GM21825 (cell line): ENCODE measurements at regions not wholly inside any gene's neighbourhood (a gene's known extent, or its start where the extent isn't known, plus 50 kb on each side); places are given as distances from the start of the nearest gene placed in this dataset.
"Not testable (repeated sequence)": the region's sequence is repeated elsewhere in the genome, so short reads cannot be mapped to it uniquely, and the experiment has no call there.

Source experiments
- ATAC-seq: cut with Tn5 transposase; IDR thresholded peaks from one replicate; pipeline ENCODE4 v1.9.1; 2021; ENCODE audit warnings: mild to moderate bottlenecking, moderate library complexity; ENCODE audit not compliant: unreplicated experiment

DNA sequence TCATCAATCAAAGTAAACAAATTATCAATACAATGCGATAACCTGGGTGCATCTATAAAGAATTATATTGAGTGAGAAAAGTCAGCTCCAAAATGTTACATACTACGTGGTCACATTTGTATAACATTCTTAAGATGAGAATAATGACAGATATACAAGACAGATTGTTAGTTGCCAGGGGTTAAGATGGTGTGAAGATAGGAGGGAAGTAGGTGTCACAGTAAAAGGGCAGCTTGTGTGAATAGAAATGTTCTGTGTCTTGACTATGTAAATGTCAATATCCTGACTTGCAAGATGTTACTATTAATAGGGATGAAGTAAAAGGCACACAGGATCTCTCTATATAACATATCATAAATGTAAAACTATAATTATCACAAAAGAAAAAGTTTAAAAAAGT, 611.2 kb upstream of the SPRY2 start:
- no peak for ATAC-seq

- ATAC-seq, result no peak
Observed at GRCh38 chr13:80946008-80946802, 605.3 kb upstream of the SPRY2 start.

DNA sequence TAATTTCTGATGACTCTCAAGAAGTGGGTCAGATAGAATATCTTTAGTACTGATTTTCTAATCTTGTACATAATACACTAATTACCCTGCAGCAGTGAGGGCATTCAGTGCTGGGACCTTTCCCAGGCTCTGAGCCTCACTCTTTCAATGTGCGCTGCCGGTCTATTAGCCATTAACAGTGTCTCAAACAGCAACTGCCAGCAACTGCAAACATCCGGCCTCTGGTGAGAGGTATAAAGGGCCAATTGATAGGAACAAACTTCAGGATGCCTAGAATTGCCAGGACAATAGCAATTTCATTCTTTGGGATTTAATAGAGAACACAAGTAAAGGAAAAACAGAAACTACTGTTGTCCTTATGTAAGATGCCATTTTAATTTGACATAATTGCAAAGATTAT, 604.4 kb upstream of the SPRY2 start:
- no peak for ATAC-seq

GRCh38 chr13:80939581-80939980, 598.7 kb upstream of the SPRY2 start:
- ATAC-seq, result no peak

- no peak for ATAC-seq
Observed at GRCh38 chr13:80931766-80932165, 590.8 kb upstream of the SPRY2 start.

- ATAC-seq, result no peak
Observed at GRCh38 chr13:80931118-80931517, 590.2 kb upstream of the SPRY2 start.

GRCh38 chr13:80928241-80928640, 587.3 kb upstream of the SPRY2 start:
- ATAC-seq, result no peak

GRCh38 chr13:80926024-80926423, 585.1 kb upstream of the SPRY2 start:
- ATAC-seq, result not testable (repeated sequence)

- ATAC-seq, result no peak
Observed at GRCh38 chr13:80924596-80924995, 583.7 kb upstream of the SPRY2 start.

GRCh38 chr13:80923907-80924306, 583.0 kb upstream of the SPRY2 start:
- ATAC-seq, result no peak

GRCh38 chr13:80921971-80922370, 581.0 kb upstream of the SPRY2 start:
- no peak for ATAC-seq

GRCh38 chr13:80921541-80921940, 580.6 kb upstream of the SPRY2 start:
- ATAC-seq, result no peak

DNA sequence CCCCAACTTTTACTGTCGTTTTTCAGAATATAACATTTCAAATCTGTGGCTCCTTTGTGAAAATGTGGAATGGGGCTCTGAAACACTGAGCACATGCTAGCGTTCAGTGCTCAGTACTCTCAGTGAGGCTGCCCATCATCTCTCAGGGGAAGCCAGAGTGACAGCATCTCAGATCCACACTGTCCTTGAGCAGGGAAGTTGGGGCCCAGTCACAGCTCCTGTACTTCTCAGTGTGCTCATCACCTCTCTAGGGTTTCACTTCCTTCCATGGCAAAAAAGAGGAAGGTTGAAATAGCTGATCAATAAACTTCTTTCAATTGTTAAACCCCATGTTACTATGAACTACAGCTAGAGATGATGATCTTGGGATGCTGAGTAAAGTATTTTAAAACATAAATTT, 565.9 kb upstream of the SPRY2 start:
- ATAC-seq, result no peak

- no peak for ATAC-seq
Observed at GRCh38 chr13:80904386-80904785, 563.5 kb upstream of the SPRY2 start.

DNA sequence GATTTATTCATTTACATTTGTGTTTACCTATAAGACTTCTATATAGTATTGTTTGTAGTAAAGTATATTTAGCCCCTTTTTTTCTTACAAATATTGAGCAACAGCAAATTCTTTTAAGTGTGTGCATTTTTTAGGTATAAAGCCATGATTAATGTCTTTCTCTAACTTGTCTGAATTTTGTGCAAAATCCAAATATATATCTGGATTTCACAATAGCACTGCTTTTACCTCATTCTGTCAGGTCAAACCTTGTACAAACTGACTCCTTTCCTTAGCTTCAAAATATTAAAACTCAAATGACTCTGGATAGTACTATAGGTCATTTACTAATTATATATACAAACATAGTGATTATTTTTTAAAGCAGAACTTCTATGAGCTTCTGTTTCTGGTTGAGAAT, 563.0 kb upstream of the SPRY2 start:
- no peak for ATAC-seq

- no peak for ATAC-seq
Observed at GRCh38 chr13:80901530-80901929, 560.6 kb upstream of the SPRY2 start.

DNA sequence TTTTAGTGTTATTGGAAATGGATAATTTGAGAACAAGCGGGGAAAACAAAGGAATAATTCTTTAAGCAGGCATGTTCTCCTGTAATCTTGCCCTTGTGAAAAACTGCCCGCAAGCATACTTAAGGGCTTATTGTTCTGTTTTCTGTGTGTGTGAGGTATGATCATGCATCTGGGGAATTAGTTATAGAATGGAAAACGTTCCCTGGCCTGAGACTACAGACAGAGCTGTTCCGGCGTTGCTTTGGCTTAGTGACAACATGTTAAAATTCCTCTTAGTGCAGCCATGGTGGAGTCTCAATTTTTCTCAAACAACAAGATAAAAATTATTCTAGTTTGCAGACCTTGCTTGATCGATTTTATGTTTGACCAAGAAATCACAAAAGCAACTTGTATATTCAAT, 560.2 kb upstream of the SPRY2 start:
- ATAC-seq, result no peak

- ATAC-seq, result no peak
Observed at GRCh38 chr13:80900561-80900960, 559.6 kb upstream of the SPRY2 start.

DNA sequence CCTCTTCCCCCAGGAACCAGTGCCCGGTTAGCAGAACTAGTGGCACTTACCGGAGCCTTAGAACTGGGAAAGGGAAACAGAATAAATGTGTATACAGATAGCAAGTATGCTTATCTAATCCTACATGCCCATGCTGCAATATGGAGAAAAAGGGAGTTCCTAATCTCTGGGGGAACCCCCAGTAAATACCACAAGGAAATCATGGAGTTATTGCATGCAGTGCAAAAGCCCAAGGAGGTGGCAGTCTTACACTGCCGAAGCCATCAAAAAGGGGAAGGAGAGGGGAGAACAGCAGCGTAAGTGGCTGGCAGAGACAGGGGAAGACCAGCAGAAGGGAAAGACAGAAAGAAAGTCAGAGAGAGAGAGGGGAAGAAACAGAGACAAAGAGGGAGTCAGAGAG, 556.7 kb upstream of the SPRY2 start:
- not testable (repeated sequence) for ATAC-seq

DNA sequence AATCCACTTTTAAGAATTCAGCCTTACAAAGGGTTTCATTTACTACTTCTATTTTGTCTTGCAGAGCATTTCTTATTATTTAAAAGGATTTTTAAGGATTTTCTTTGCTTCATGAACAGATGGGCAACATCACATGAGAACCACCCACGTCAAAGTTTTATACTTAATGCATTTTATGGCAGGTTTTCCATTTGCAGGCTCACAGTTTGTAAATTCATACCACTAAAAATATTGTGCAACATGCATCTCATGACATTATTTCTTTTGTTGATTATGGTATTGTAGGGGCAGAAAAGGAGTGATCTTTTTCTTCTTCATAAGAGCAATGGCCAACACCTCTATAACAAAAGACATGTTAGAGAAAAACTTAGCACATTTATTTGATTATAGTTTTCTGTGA, 554.0 kb upstream of the SPRY2 start:
- no peak for ATAC-seq

GRCh38 chr13:80889829-80890228, 548.9 kb upstream of the SPRY2 start:
- ATAC-seq, result no peak

- ATAC-seq, result no peak
Observed at GRCh38 chr13:80888390-80888789, 547.5 kb upstream of the SPRY2 start.
